Endothelial cell of umbilical vein (primary cell): ENCODE measurements at regions not wholly inside any gene's neighbourhood (a gene's known extent, or its start where the extent isn't known, plus 50 kb on each side); places are given as distances from the start of the nearest gene placed in this dataset.

Experiments used
- BruUV-seq: library from RNA; stranded (reverse); fragments of 400-500 nt; replicated peaks from 2 replicates; lab custom pipeline; 2021; lab: Mats Ljungman, UMichigan
- CTCF ChIA-PET: fragments of 300-600, 350-600 bp; sonication (Branson Sonifier 250); formaldehyde crosslinking; loops from one replicate; lab custom pipeline; 2021; ENCODE audit warnings: antibody characterized with exemption, inconsistent platforms; lab: Charles Lee
- POLR2A ChIA-PET: fragments of 300-600, 350-600 bp; sonication (Branson Sonifier 250); formaldehyde crosslinking; loops from one replicate; lab custom pipeline; 2021; ENCODE audit warnings: antibody characterized with exemption, inconsistent platforms; lab: Charles Lee
- DNase-seq: peaks from one replicate; pipeline ENCODE4 v3.0.0-alpha.2; 2011; ENCODE audit warnings: low read depth, low spot score
- FAIRE-seq: peaks from 2 replicates; lab custom pipeline; 2011; peaks lifted over from hg19 to GRCh38; lab: Jason Lieb, UNC
- H2AFZ ChIP-seq: 2 replicates; pipeline ENCODE4 v1.6.0; 2012; ENCODE audit warnings: low read depth, low read length, control low read depth, inconsistent platforms
- H3K27ac ChIP-seq: 2 replicates; pipeline ENCODE4 v1.5.1; 2011; ENCODE audit warnings: low read depth, mild to moderate bottlenecking, control low read depth, low read length, moderate library complexity; ENCODE audit not compliant: insufficient read depth
- H3K27me3 ChIP-seq, 2 experiments: 2 replicates each; pipeline versions ENCODE4 v1.6.0 to v1.6.1; 2011; ENCODE audit warnings: low read length in 2 of 2, mixed read lengths in 1 of 2; ENCODE audit not compliant: control insufficient read depth in 2 of 2, insufficient read depth in 2 of 2
- H3K36me3 ChIP-seq, 2 experiments: 2 replicates in 1 of 2; 3 replicates in 1 of 2; pipeline ENCODE4 v1.5.1; 2011; ENCODE audit warnings: low read length in 2 of 2, mild to moderate bottlenecking in 1 of 2, moderate library complexity in 1 of 2; ENCODE audit not compliant: control insufficient read depth in 2 of 2, insufficient read depth in 2 of 2; ENCODE audit errors: extremely low read depth in 1 of 2
- H3K4me1 ChIP-seq: 3 replicates; pipeline ENCODE4 v1.5.1; 2011; ENCODE audit warnings: mild to moderate bottlenecking, low read length; ENCODE audit not compliant: control insufficient read depth, insufficient read depth; ENCODE audit errors: extremely low read depth
- H3K4me2 ChIP-seq: 2 replicates; pipeline ENCODE4 v1.6.1; 2011; ENCODE audit warnings: low read length, control low read depth, mixed read lengths; ENCODE audit not compliant: insufficient read depth
- H3K4me3 ChIP-seq, 3 experiments: fragments of 200-600 bp in 1 of 3; sonication (generic), shearing (Covaris generic) in 1 of 3; replicated peaks in 1 of 3; 2 replicates each; pipeline ENCODE4 v1.5.1; 2011 to 2016; ENCODE audit warnings: control low read depth in 3 of 3, low read length in 3 of 3, mild to moderate bottlenecking in 2 of 3, inconsistent platforms in 1 of 3, low read depth in 1 of 3, moderate library complexity in 1 of 3; ENCODE audit not compliant: insufficient read depth in 1 of 3
- H3K79me2 ChIP-seq: 2 replicates; pipeline ENCODE4 v1.6.0; 2012; ENCODE audit warnings: low read length, inconsistent platforms; ENCODE audit not compliant: control insufficient read depth, insufficient read depth
- H3K9ac ChIP-seq: replicated peaks from 2 replicates; pipeline ENCODE3; 2011; ENCODE audit warnings: low read length, control low read depth; ENCODE audit not compliant: insufficient read depth; ENCODE audit errors: extremely low read depth
- H3K9me1 ChIP-seq: replicated peaks from 3 replicates; pipeline ENCODE4 v1.6.0; 2011; ENCODE audit warnings: mild to moderate bottlenecking, low read length; ENCODE audit not compliant: control insufficient read depth, insufficient read depth; ENCODE audit errors: extremely low read depth
- H3K9me3 ChIP-seq: replicated peaks from 2 replicates; pipeline ENCODE4 v1.5.1; 2012; ENCODE audit warnings: low read length, inconsistent platforms; ENCODE audit not compliant: control insufficient read depth, insufficient read depth
- H4K20me1 ChIP-seq: replicated peaks from 2 replicates; pipeline ENCODE3; 2011; ENCODE audit warnings: mild to moderate bottlenecking, low read length; ENCODE audit not compliant: control insufficient read depth, insufficient read depth; ENCODE audit errors: extremely low read depth
- CTCF ChIP-seq, 2 donors: IDR thresholded peaks; 1 replicate in 1 of 2; 2 replicates in 1 of 2; pipeline ENCODE4 v1.5.1; 2011; ENCODE audit warnings: low read length in 2 of 2, mild to moderate bottlenecking in 2 of 2, moderate library complexity in 2 of 2, control low read depth in 1 of 2, inconsistent platforms in 1 of 2, low read depth in 1 of 2; ENCODE audit not compliant: insufficient read depth in 1 of 2; ENCODE audit errors: extremely low read depth in 1 of 2
- EZH2 ChIP-seq: IDR thresholded peaks from 2 replicates; pipeline ENCODE4 v1.6.1; 2012; ENCODE audit warnings: borderline replicate concordance, low read depth, mild to moderate bottlenecking, moderate library complexity, low read length, inconsistent platforms; ENCODE audit not compliant: severe bottlenecking
- FOS ChIP-seq: IDR thresholded peaks from 2 replicates; pipeline ENCODE4 v1.6.1; 2011; ENCODE audit warnings: mild to moderate bottlenecking, low read length, moderate library complexity, borderline replicate concordance; ENCODE audit not compliant: insufficient read depth
- GATA2 ChIP-seq: IDR thresholded peaks from 2 replicates; pipeline ENCODE4 v1.7.0; 2011; ENCODE audit warnings: low read depth, mild to moderate bottlenecking, moderate library complexity, mixed read lengths, low read length; ENCODE audit not compliant: insufficient read length, insufficient read depth
- JUN ChIP-seq: IDR thresholded peaks from 2 replicates; pipeline ENCODE4 v1.6.1; 2011; ENCODE audit warnings: borderline replicate concordance, low read depth; ENCODE audit not compliant: insufficient read length, insufficient read depth
- MAX ChIP-seq: IDR thresholded peaks from 2 replicates; pipeline ENCODE4 v1.6.1; 2011; ENCODE audit not compliant: insufficient read depth, insufficient read length
- MYC ChIP-seq: IDR thresholded peaks from one replicate; pipeline ENCODE4 v1.6.1; 2011; ENCODE audit warnings: mild to moderate bottlenecking, low read depth, low read length
- POLR2A ChIP-seq: IDR thresholded peaks from 2 replicates; pipeline ENCODE4 v1.6.1; 2012; ENCODE audit warnings: low read depth, mild to moderate bottlenecking, control low read depth, low read length
- POLR2AphosphoS5 ChIP-seq: IDR thresholded peaks from 2 replicates; pipeline ENCODE4 v1.6.1; 2012; ENCODE audit warnings: low read depth, mild to moderate bottlenecking, control low read depth, low read length, moderate library complexity; ENCODE audit not compliant: insufficient read depth
- dilution Hi-C: fragments of 300-500 bp; cut with MboI; formaldehyde crosslinking; loops from one replicate; pipeline ENCODE4 v1.15.0; 2019; ENCODE audit warnings: low sequenced_read_pairs; ENCODE audit not compliant: extremely low pct_ligation_motif_present
- intact Hi-C: fragments of 100-400 bp; cut with micrococcal nuclease; formaldehyde crosslinking; loops from one replicate; pipeline ENCODE4 v1.10.0; 2022

GRCh38 chr1:67489643-67490042 is 59.4 kb upstream of the SERBP1 start:
- Histone ChIP-seq H3K9me3 (no peaks in the 10 kb centered on the region), H4K20me1 (no peaks in the 10 kb centered on the region), H3K9ac (no peak overlapping the region), H2AFZ (no peak overlapping the region), H3K79me2 (no peaks in the 10 kb centered on the region), H3K36me3 (no peaks in the 10 kb centered on the region), H3K27ac (no peak overlapping the region), H3K27me3 (no peaks in the 10 kb centered on the region), H3K9me1 (no peaks in the 10 kb centered on the region), H3K4me1 (no peaks in the 10 kb centered on the region), H3K4me2 (no peak overlapping the region), H3K4me3 (no peak overlapping the region)
- intact Hi-C loops = loop anchor here (1.0 kb wide), 2 partner anchors 59 to 142 kb away; partner anchors contain the start of gene SERBP1
- TF ChIP-seq CTCF (IDR thresholded peaks at IDR 0.05; ENCODE audit: extremely low read depth in 1 of 2, insufficient read depth in 1 of 2, low read depth in 1 of 2, low read length in 2 of 2) = peak; percentile 24 to 44
- no peak for TF ChIP-seq EZH2
- dilution Hi-C loops = no loop called here
- no TSS peak for BruUV-seq
- DNase-seq (peak; percentile 58), FAIRE-seq (no peak)
- CTCF ChIA-PET = interaction anchor here (0.6 to 5.2 kb wide), 15 partner anchors 10 to 277 kb away, joined by 3 to 80 read pairs (median 4); no protein-coding TSS in a partner anchor
- POLR2A ChIA-PET = no interaction called here

- Histone ChIP-seq H3K27ac (no peak overlapping the region), H3K9me3 (no peaks in the 10 kb centered on the region), H3K4me3 (no peak overlapping the region), H2AFZ (no peak overlapping the region), H3K27me3 (no peaks in the 10 kb centered on the region), H3K4me1 (no peaks in the 10 kb centered on the region), H3K9me1 (no peaks in the 10 kb centered on the region), H3K79me2 (no peaks in the 10 kb centered on the region), H3K36me3 (no peaks in the 10 kb centered on the region), H4K20me1 (no peaks in the 10 kb centered on the region), H3K9ac (no peak overlapping the region), H3K4me2 (no peak overlapping the region)
- intact Hi-C loops = no loop called here
- dilution Hi-C loops = no loop called here
- ChIA-PET POLR2A (no interaction called here), CTCF (interaction anchor here (0.7 to 5.2 kb wide), 12 partner anchors 9 to 278 kb away, joined by 3 to 80 read pairs (median 5); no protein-coding TSS in a partner anchor)
- BruUV-seq = no TSS peak
- DNase-seq (no peak), FAIRE-seq (no peak)
- TF ChIP-seq GATA2 (no peak), POLR2A (no peak), MYC (no peak), FOS (no peak), CTCF (IDR thresholded peaks at IDR 0.05; ENCODE audit: extremely low read depth in 1 of 2, insufficient read depth in 1 of 2, low read depth in 1 of 2, low read length in 2 of 2) (no peak), JUN (no peak), EZH2 (no peak), POLR2AphosphoS5 (no peak), MAX (no peak)
These were observed 61.1 kb upstream of the SERBP1 start for GRCh38 chr1:67491280-67491679.
